AG09319 (cell line): ENCODE measurements at regions not wholly inside any gene's neighbourhood (a gene's known extent, or its start where the extent isn't known, plus 50 kb on each side); places are given as distances from the start of the nearest gene placed in this dataset.

Source experiments
- DNase-seq: peaks from one replicate; pipeline ENCODE4 v3.0.0-alpha.2; 2010; ENCODE audit warnings: low read depth; ENCODE audit errors: extremely low read depth
- TF ChIP-seq, protein P1 (sequence below): IDR thresholded peaks from 2 replicates; pipeline ENCODE4 v1.5.1; 2011; ENCODE audit warnings: low read depth, mild to moderate bottlenecking, inconsistent platforms, low read length, moderate library complexity

DNA sequence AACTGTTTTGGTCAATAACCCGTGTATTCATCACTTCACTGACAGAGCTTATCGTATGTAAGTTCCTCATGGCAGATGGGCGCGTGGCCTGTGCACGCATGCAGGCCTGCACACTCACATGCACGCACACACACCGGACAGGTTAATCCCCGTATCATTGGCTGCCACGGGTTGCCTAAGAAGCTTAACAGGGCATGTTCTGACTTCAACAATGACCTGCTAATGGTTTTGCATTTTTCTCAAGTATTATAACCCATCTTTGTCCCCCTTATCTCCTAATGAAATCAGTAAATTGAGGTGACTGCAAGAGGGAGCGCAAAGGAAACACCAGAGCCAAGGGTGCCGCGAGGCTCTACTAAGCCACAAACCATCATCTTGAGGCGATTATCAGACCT is 399.0 kb upstream of the ID2 start:
- no peak for DNase-seq
- TF ChIP-seq, protein P1, sequence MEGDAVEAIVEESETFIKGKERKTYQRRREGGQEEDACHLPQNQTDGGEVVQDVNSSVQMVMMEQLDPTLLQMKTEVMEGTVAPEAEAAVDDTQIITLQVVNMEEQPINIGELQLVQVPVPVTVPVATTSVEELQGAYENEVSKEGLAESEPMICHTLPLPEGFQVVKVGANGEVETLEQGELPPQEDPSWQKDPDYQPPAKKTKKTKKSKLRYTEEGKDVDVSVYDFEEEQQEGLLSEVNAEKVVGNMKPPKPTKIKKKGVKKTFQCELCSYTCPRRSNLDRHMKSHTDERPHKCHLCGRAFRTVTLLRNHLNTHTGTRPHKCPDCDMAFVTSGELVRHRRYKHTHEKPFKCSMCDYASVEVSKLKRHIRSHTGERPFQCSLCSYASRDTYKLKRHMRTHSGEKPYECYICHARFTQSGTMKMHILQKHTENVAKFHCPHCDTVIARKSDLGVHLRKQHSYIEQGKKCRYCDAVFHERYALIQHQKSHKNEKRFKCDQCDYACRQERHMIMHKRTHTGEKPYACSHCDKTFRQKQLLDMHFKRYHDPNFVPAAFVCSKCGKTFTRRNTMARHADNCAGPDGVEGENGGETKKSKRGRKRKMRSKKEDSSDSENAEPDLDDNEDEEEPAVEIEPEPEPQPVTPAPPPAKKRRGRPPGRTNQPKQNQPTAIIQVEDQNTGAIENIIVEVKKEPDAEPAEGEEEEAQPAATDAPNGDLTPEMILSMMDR: no peak

GRCh38 chr2:8285081-8285480 is 396.8 kb upstream of the ID2 start:
- TF ChIP-seq, protein P1: no peak; the same call in 1 of the 2 replicates
- no peak for DNase-seq

GRCh38 chr2:8285898-8286297 is 396.0 kb upstream of the ID2 start:
- TF ChIP-seq, protein P1: no peak
- DNase-seq: no peak

DNA sequence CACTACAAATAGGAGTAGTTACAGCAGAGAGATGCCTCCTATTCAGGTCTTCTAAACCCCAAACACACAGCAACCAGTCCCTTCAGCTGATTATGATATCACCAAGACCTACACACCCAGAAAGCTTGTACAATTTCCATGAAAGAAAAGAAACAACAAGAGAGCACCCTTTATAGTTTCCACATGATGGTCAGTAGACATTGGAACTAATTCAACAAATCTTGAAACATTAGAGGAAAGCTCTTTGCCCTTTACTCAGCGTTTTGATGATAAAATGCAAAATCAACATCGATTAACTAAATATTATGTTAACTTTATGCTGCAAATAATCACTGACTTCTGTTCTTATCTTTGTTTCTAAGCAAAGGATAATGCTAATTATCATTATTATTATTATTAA is 393.6 kb upstream of the ID2 start:
- DNase-seq: no peak
- TF ChIP-seq, protein P1: no peak

DNA sequence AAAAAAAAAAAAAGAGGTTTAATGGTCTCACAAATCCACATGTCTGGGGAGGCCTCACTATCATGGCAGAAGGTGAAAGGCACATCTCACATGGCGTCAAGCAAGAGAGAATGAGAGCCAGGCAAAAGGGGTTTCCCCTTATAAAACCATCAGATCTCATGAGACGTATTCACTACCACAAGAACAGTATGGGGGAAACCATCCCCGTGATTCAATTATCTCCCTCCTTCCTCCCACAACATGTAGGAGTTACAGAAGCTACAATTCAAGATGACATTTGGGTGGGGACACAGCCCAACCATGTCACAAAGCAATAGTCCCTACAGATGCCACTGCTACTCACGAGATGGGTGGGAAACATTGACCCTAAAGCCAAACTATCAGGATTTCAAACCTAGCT is 392.7 kb upstream of the ID2 start:
- TF ChIP-seq, protein P1: no peak
- DNase-seq: no peak

DNA sequence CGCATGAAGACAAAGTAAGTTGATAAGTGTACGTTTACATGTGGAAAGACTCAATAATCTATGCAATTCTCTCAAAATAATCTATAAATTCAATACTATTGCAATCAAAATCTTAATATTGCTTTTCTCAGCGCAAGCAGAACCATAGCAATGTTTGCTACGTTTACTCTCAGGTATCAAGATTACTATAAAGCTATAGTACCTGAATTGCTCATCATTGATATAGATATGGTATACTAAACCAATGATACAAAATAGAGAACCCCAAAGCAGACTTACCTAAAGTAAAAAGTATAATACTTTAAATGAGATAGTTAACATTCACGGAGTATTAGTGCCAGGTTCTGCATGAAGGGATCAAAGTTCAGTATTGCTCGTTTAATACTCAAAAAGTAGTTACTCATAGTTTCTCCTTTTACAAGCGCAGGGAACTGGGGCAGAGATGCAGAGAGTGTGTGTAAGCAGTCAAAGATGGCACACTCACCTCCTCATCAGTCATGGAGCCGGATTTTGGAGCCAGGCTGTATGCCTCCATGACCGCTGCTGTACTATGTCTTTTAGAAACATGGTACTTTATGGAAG is 391.0 kb upstream of the ID2 start:
- DNase-seq: no peak
- TF ChIP-seq, protein P1: no peak

DNA sequence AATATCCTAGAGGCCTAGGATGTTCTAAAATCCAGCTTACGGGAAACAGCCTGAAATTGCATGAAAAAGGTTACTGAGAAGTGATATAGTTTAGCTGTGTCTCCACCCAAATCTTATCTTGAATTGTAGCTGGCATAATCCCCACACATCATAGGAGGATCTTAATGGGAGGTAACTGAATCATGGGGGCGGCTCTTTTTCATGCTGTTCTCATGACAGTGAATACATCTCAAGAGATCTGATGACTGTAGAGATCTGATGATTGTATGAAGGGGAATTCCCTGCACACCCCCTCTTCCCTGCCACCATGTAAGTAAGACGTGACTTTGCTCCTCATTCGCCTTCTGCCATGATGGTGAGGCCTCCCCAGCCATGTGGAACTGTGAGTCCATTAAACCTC is 385.6 kb upstream of the ID2 start:
- DNase-seq: no peak

More for the DNA sequence above, 385.6 kb upstream of the ID2 start:
- TF ChIP-seq, protein P1: no peak
